Tibial nerve (tissue), 4 donors: ENCODE measurements at regions not wholly inside any gene's neighbourhood (a gene's known extent, or its start where the extent isn't known, plus 50 kb on each side); places are given as distances from the start of the nearest gene placed in this dataset.

Experiments
- DNase-seq, 2 donors: peaks; one replicate each; pipeline ENCODE4 v3.0.0-alpha.2; 2019; ENCODE audit warnings: low spot score in 2 of 2
- H3K27ac ChIP-seq, 4 donors: fragments of 200-600 bp; sonication (generic) in 3 of 4; one replicate each; pipeline ENCODE4 v1.5.1; 2017 to 2019; ENCODE audit warnings: mild to moderate bottlenecking in 1 of 4
- H3K27me3 ChIP-seq, 2 donors: fragments of 200-600 bp; sonication (generic) in 1 of 2; one replicate each; pipeline versions ENCODE4 v1.5.1 to v1.6.0; 2017 to 2019
- H3K36me3 ChIP-seq, 3 donors: fragments of 200-600 bp; sonication (generic); one replicate each; pipeline ENCODE4 v1.5.1; 2018 to 2019
- H3K4me1 ChIP-seq, 4 donors: fragments of 200-600 bp; sonication (generic) in 3 of 4; one replicate each; pipeline ENCODE4 v1.5.1; 2017 to 2019
- H3K4me3 ChIP-seq, 4 donors: fragments of 200-600 bp; sonication (generic) in 3 of 4; one replicate each; pipeline ENCODE4 v1.5.1; 2017 to 2019; ENCODE audit warnings: mild to moderate bottlenecking in 1 of 4, moderate library complexity in 1 of 4
- H3K9me3 ChIP-seq, 4 donors: fragments of 200-600 bp; sonication (generic) in 3 of 4; one replicate each; pipeline ENCODE4 v1.5.1; 2017 to 2019
- CTCF ChIP-seq, 5 experiments: fragments of 200-600 bp in 3 of 5; fragments of 450-650 bp in 2 of 5; sonication (generic) in 3 of 5; IDR thresholded peaks; one replicate each; pipeline ENCODE4 v1.5.1; 2016 to 2019; ENCODE audit warnings: antibody characterized with exemption in 5 of 5, mild to moderate bottlenecking in 3 of 5, moderate library complexity in 2 of 5
- EP300 ChIP-seq, 2 donors: sonication (generic); formaldehyde crosslinking; IDR thresholded peaks; one replicate each; pipeline ENCODE4 v1.6.1; 2017; ENCODE audit warnings: antibody characterized with exemption in 2 of 2, mild to moderate bottlenecking in 1 of 2
- POLR2A ChIP-seq, 2 donors: fragments of 450-650 bp; IDR thresholded peaks; one replicate each; pipeline ENCODE4 v1.6.1; 2017; ENCODE audit warnings: antibody characterized with exemption in 2 of 2, mild to moderate bottlenecking in 2 of 2, moderate library complexity in 2 of 2
- WGBS, 2 donors: methylation state at CpG; one replicate each; pipeline ENCODE4 v1.1.5; 2018; 5-methylcytosine and 5-hydroxymethylcytosine counted together

- peaks cover 0 to 4% (median 0%) of the 10 kb centered on the region in 4 donors for H3K4me1 ChIP-seq
- no peak for DNase-seq
- H3K36me3 ChIP-seq: no peaks in the 10 kb centered on the region
- TF ChIP-seq CTCF (IDR thresholded peaks at IDR 0.05): no peak
- no peak for TF ChIP-seq POLR2A (IDR thresholded peaks at IDR 0.05)
- 50 to 83% methylated on average over 1 of the region's 1 CpG for WGBS, 2 donors
- no peak overlapping the region for H3K4me3 ChIP-seq
- H3K9me3 ChIP-seq: no peaks in the 10 kb centered on the region
- no peak overlapping the region for H3K27ac ChIP-seq
- H3K27me3 ChIP-seq: no peaks in the 10 kb centered on the region
Observed at GRCh38 chr12:92516277-92516600, 186.6 kb upstream of the PLEKHG7 start.

- TF ChIP-seq EP300 (IDR thresholded peaks at IDR 0.05): no peak
- TF ChIP-seq POLR2A (IDR thresholded peaks at IDR 0.05): no peak
- no peak for TF ChIP-seq CTCF (IDR thresholded peaks at IDR 0.05)
- no peaks in the 10 kb centered on the region for H3K9me3 ChIP-seq
- WGBS, 2 donors: 67 to 71% methylated on average over 2 of the region's 2 CpGs
- DNase-seq: no peak
- no peak overlapping the region for H3K27ac ChIP-seq
- H3K36me3 ChIP-seq: no peaks in the 10 kb centered on the region
- no peaks in the 10 kb centered on the region for H3K27me3 ChIP-seq
- peaks cover 0 to 5% (median under 1%) of the 10 kb centered on the region in 4 donors for H3K4me1 ChIP-seq
- H3K4me3 ChIP-seq: no peak overlapping the region
Observed at GRCh38 chr12:92513231-92513730, 189.5 kb upstream of the PLEKHG7 start.

- Histone ChIP-seq H3K27me3 (no peaks in the 10 kb centered on the region), H3K4me1 (peaks cover 0 to 20% (median 9%) of the 10 kb centered on the region in 4 donors), H3K36me3 (no peaks in the 10 kb centered on the region), H3K4me3 (no peak overlapping the region), H3K9me3 (no peaks in the 10 kb centered on the region), H3K27ac (no peak overlapping the region)
- no peak for TF ChIP-seq CTCF (IDR thresholded peaks at IDR 0.05)
- TF ChIP-seq EP300 (IDR thresholded peaks at IDR 0.05): peak in 1 of 2 donors; percentile 12
- 73 to 76% methylated on average over 5 of the region's 5 CpGs for WGBS, 2 donors
- DNase-seq: no peak
Observed at GRCh38 chr12:92511786-92512185, 191.0 kb upstream of the PLEKHG7 start.

GRCh38 chr12:92509156-92509738 lies 193.5 kb upstream of the PLEKHG7 start:
- H3K27ac ChIP-seq: no peak overlapping the region
- H3K36me3 ChIP-seq: no peaks in the 10 kb centered on the region
- no peaks in the 10 kb centered on the region for H3K9me3 ChIP-seq
- H3K4me1 ChIP-seq: peaks cover 0 to 45% (median 29%) of the 10 kb centered on the region in 4 donors
- H3K27me3 ChIP-seq: no peaks in the 10 kb centered on the region
- 68 to 81% methylated on average over 2 of the region's 2 CpGs for WGBS, 2 donors
- TF ChIP-seq EP300 (IDR thresholded peaks at IDR 0.05) (no peak), POLR2A (IDR thresholded peaks at IDR 0.05) (no peak), CTCF (IDR thresholded peaks at IDR 0.05) (no peak)
- H3K4me3 ChIP-seq: no peak overlapping the region
- DNase-seq: no peak

- H3K27ac ChIP-seq: peak overlapping the region; percentile 79 to 96 (median 88)
- peaks cover 0 to 69% (median 50%) of the 10 kb centered on the region in 4 donors for H3K4me1 ChIP-seq
- H3K36me3 ChIP-seq: no peaks in the 10 kb centered on the region
- TF ChIP-seq EP300 (IDR thresholded peaks at IDR 0.05) (no peak), POLR2A (IDR thresholded peaks at IDR 0.05) (no peak), CTCF (IDR thresholded peaks at IDR 0.05) (no peak)
- DNase-seq: no peak
- 43 to 80% methylated on average over 3 of the region's 3 CpGs for WGBS, 2 donors
- H3K4me3 ChIP-seq: no peak overlapping the region
- no peaks in the 10 kb centered on the region for H3K27me3 ChIP-seq
- H3K9me3 ChIP-seq: no peaks in the 10 kb centered on the region
Observed at GRCh38 chr12:92506891-92507290, 195.9 kb upstream of the PLEKHG7 start.
